ENCODE measurements at regions not wholly inside any gene's neighbourhood (a gene's known extent, or its start where the extent isn't known, plus 50 kb on each side); places are given as distances from the start of the nearest gene placed in this dataset.

DNA sequence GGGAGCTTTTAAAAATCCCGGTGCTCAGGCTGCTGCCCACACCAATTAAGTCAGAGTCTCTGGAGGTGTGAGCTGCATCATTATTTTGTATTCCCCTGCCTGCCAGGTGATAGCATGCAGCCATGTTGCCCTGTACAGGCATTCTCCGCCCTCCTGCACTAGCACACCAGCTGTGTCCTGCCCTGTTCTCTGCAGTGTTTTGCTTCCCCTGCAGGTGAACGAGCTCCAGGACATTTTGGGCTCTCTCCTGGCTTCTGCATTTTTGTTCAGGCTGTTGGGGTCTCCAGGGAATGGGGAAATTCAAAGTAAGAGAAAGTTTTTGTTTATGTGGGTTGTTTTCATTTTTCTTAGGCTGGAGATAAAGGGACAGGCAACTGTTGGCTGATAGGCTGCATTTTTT lies 271.0 kb upstream of the COBL start:
- no peak for TF ChIP-seq CTCF (IDR thresholded peaks at IDR 0.05)
- TF ChIP-seq POLR2A (IDR thresholded peaks at IDR 0.05), result no peak

Measured in lower leg skin (tissue), 3 donors.